GM12878 (cell line): ENCODE measurements at regions not wholly inside any gene's neighbourhood (a gene's known extent, or its start where the extent isn't known, plus 50 kb on each side); places are given as distances from the start of the nearest gene placed in this dataset.

Experiments
- ATAC-seq: fragments of 200-7000 bp; cut with Tn5 transposase; 3 replicates; pipeline ENCODE4 v1.9.1; 2020; ENCODE audit warnings: mild to moderate bottlenecking, moderate library complexity
- BruUV-seq: library from RNA; stranded (reverse); fragments of 400-500 nt; replicated peaks from 2 replicates; lab custom pipeline; 2021; lab: Mats Ljungman, UMichigan
- CTCF ChIA-PET: fragments of 300-600 bp; sonication (Branson Sonifier 250); formaldehyde crosslinking; extraction: SDS; loops from one replicate; lab custom pipeline; 2021; ENCODE audit warnings: inconsistent platforms; lab: Yijun Ruan, JAX
- POLR2A ChIA-PET: fragments of 350-600 bp; formaldehyde crosslinking; extraction: SDS; loops from one replicate; lab custom pipeline; 2021; ENCODE audit warnings: inconsistent platforms; lab: Charles Lee
- RAD21 ChIA-PET: fragments of 300-600 bp; sonication (Branson Sonifier 250); formaldehyde crosslinking; loops from one replicate; lab custom pipeline; 2023; ENCODE audit warnings: antibody characterized with exemption; ENCODE audit not compliant: unreplicated experiment; lab: Charles Lee
- SMC1A ChIA-PET: fragments of 300-600 bp; sonication (Branson Sonifier 250); formaldehyde crosslinking; loops from one replicate; lab custom pipeline; 2023; ENCODE audit not compliant: unreplicated experiment, uncharacterized antibody; lab: Charles Lee
- DNase-seq: peaks from one replicate; pipeline ENCODE4 v3.0.0-alpha.2; 2011; ENCODE audit warnings: low read depth, low spot score
- FAIRE-seq: peaks from 3 replicates; lab custom pipeline; 2011; peaks lifted over from hg19 to GRCh38; lab: Jason Lieb, UNC
- H2AFZ ChIP-seq: 2 replicates; pipeline ENCODE4 v1.6.0; 2011; ENCODE audit warnings: low read depth, low read length, control low read depth; ENCODE audit not compliant: control insufficient read depth
- H3K27ac ChIP-seq: 2 replicates; pipeline ENCODE4 v1.5.1; 2011; ENCODE audit warnings: control low read depth; ENCODE audit not compliant: control insufficient read depth, insufficient read depth
- H3K27me3 ChIP-seq, 2 experiments: replicated peaks in 1 of 2; 2 replicates each; pipeline versions ENCODE4 v1.6.0 to v1.6.1; 2011; ENCODE audit warnings: low read length in 1 of 2; ENCODE audit not compliant: control insufficient read depth in 2 of 2, insufficient read depth in 2 of 2
- H3K36me3 ChIP-seq, 2 experiments: 2 replicates each; pipeline ENCODE4 v1.5.1; 2011; ENCODE audit warnings: low read length in 1 of 2; ENCODE audit not compliant: control insufficient read depth in 2 of 2, insufficient read depth in 2 of 2
- H3K4me1 ChIP-seq: 2 replicates; pipeline ENCODE4 v1.6.1; 2011; ENCODE audit warnings: mild to moderate bottlenecking, low read length, moderate library complexity, mixed read lengths; ENCODE audit not compliant: control insufficient read depth, insufficient read depth
- H3K4me2 ChIP-seq: 2 replicates; pipeline ENCODE4 v1.6.0; 2011; ENCODE audit warnings: control low read depth; ENCODE audit not compliant: control insufficient read depth, insufficient read depth
- H3K4me3 ChIP-seq: fragments of 200-600 bp; sonication (generic); 2 replicates; pipeline ENCODE4 v1.5.1; 2016
- H3K79me2 ChIP-seq: 2 replicates; pipeline ENCODE4 v1.6.0; 2011; ENCODE audit warnings: low read length; ENCODE audit not compliant: control insufficient read depth, insufficient read depth
- H3K9ac ChIP-seq: 2 replicates; pipeline ENCODE4 v1.8.0; 2011; ENCODE audit warnings: low read length, control low read depth, mixed read lengths; ENCODE audit not compliant: control insufficient read depth, insufficient read depth
- H3K9me3 ChIP-seq: replicated peaks from 3 replicates; pipeline ENCODE4 v1.5.1; 2011; ENCODE audit warnings: mild to moderate bottlenecking, low read length; ENCODE audit not compliant: control insufficient read depth, insufficient read depth
- H4K20me1 ChIP-seq: 2 replicates; pipeline ENCODE4 v1.6.0; 2011; ENCODE audit not compliant: control insufficient read depth, insufficient read depth
- ATF2 ChIP-seq: IDR thresholded peaks from 2 replicates; pipeline ENCODE4 v1.6.1; 2012; ENCODE audit warnings: low read length, inconsistent platforms
- BCL11A ChIP-seq: IDR thresholded peaks from 2 replicates; pipeline ENCODE4 v1.6.1; 2011; ENCODE audit warnings: low read depth, low read length
- CBX5 ChIP-seq: sonication (generic); IDR thresholded peaks from 2 replicates; pipeline ENCODE4 v1.6.1; 2016; ENCODE audit warnings: low read depth, moderate library complexity, mild to moderate bottlenecking, inconsistent platforms
- CHD1 ChIP-seq: IDR thresholded peaks from 2 replicates; pipeline ENCODE4 v1.6.1; 2012; ENCODE audit warnings: low read depth, low read length, improper control_type of control experiment
- CREM ChIP-seq: IDR thresholded peaks from 2 replicates; pipeline ENCODE4 v1.6.1; 2014; ENCODE audit warnings: antibody characterized with exemption, low read depth
- ETV6 ChIP-seq, 2 experiments: fragments of 450-650 bp in 1 of 2; IDR thresholded peaks in 1 of 2; conservative IDR thresholded peaks in 1 of 2; 2 replicates each; pipeline ENCODE4 v1.6.1; 2014; ENCODE audit warnings: antibody characterized with exemption in 1 of 2, borderline replicate concordance in 1 of 2, low read depth in 1 of 2, mild to moderate bottlenecking in 1 of 2, moderate library complexity in 1 of 2
- FOXM1 ChIP-seq: IDR thresholded peaks from 2 replicates; pipeline ENCODE4 v1.6.1; 2012; ENCODE audit warnings: low read depth, mild to moderate bottlenecking, inconsistent platforms, low read length, moderate library complexity
- IRF4 ChIP-seq: IDR thresholded peaks from 2 replicates; pipeline ENCODE4 v1.6.1; 2011; ENCODE audit warnings: low read depth, low read length
- JUNB ChIP-seq: IDR thresholded peaks from 2 replicates; pipeline ENCODE4 v1.6.1; 2016; ENCODE audit warnings: antibody characterized with exemption, mild to moderate bottlenecking
- KDM1A ChIP-seq: fragments of 200-600 bp; sonication (generic); IDR thresholded peaks from 2 replicates; pipeline ENCODE4 v1.6.1; 2016; ENCODE audit warnings: borderline replicate concordance
- NFIC ChIP-seq: IDR thresholded peaks from 2 replicates; pipeline ENCODE4 v1.6.1; 2012; ENCODE audit warnings: low read depth, mild to moderate bottlenecking, inconsistent platforms, low read length, moderate library complexity
- NFXL1 ChIP-seq: fragments of 450-650 bp; IDR thresholded peaks from 2 replicates; pipeline ENCODE4 v1.6.1; 2017; ENCODE audit warnings: antibody characterized with exemption, mild to moderate bottlenecking, borderline replicate concordance
- RUNX3 ChIP-seq: IDR thresholded peaks from 2 replicates; pipeline ENCODE4 v1.6.1; 2012; ENCODE audit warnings: low read length, inconsistent platforms
- TCF7 ChIP-seq: IDR thresholded peaks from 2 replicates; pipeline ENCODE4 v1.6.1; 2014; ENCODE audit warnings: antibody characterized with exemption, borderline replicate concordance
- ZBED1 ChIP-seq: IDR thresholded peaks from 2 replicates; pipeline ENCODE4 v1.6.1; 2016; ENCODE audit warnings: borderline replicate concordance
- ZSCAN29 ChIP-seq: fragments of 450-650 bp; IDR thresholded peaks from 2 replicates; pipeline ENCODE4 v1.6.1; 2017; ENCODE audit warnings: mild to moderate bottlenecking, moderate library complexity
- WGBS: methylation state at CpG from one replicate; pipeline ENCODE4 v1.1.6; 2016; ENCODE audit warnings: low lambda C conversion rate; ENCODE audit not compliant: insufficient replicate concordance, insufficient coverage; ENCODE audit errors: missing lambda C conversion rate; 5-methylcytosine and 5-hydroxymethylcytosine counted together
- in situ Hi-C: fragments of 300-500 bp; cut with MboI; formaldehyde crosslinking; loops from 9 replicates; pipeline ENCODE4 v1.14.3; 2018; ENCODE audit warnings: mixed read lengths
- intact Hi-C: fragments of 100-400 bp; cut with micrococcal nuclease; formaldehyde crosslinking; loops from one replicate; pipeline ENCODE4 v1.14.2; 2022; ENCODE audit not compliant: unreplicated experiment
- TF ChIP-seq, protein P1 (sequence below): fragments of 150-350 bp; IDR thresholded peaks from 2 replicates; pipeline ENCODE4 v1.6.1; 2014; ENCODE audit warnings: mild to moderate bottlenecking, low read depth, low read length
- TF ChIP-seq, protein P2 (sequence below): fragments of 450-650 bp; IDR thresholded peaks from 2 replicates; pipeline ENCODE4 v1.6.1; 2017; ENCODE audit warnings: borderline replicate concordance
- TF ChIP-seq, protein P3 (sequence below): IDR thresholded peaks from 2 replicates; pipeline ENCODE4 v1.6.1; 2012; ENCODE audit warnings: low read depth, low read length, improper control_type of control experiment

- no peaks in the 10 kb centered on the region for H3K27me3 ChIP-seq
- BruUV-seq = no TSS peak
- TF ChIP-seq ZSCAN29 (no peak), TCF7 (no peak), CBX5 (peak; percentile 68; the same call in 1 of the 2 replicates), NFIC (0 out of 2 replicates have a peak, but pooled peaks have one; percentile 32), ETV6 (conservative IDR thresholded peaks at IDR 0.05 in 1 of 2, IDR thresholded peaks at IDR 0.05 in 1 of 2; ENCODE audit: borderline replicate concordance in 1 of 2, low read depth in 1 of 2) (peak in 1 of 2 experiments; percentile 54; a peak in 1 of 4 replicates), FOXM1 (no peak), ZBED1 (no peak), KDM1A (no peak), JUNB (peak; percentile 87), NFXL1 (no peak), ATF2 (peak; percentile 51; the same call in 1 of the 2 replicates), BCL11A (peak; percentile 38; the same call in 1 of the 2 replicates), CHD1 (no peak), IRF4 (peak; percentile 70; the same call in 1 of the 2 replicates), RUNX3 (peak; percentile 79), CREM (0 out of 2 replicates have a peak, but pooled peaks have one; percentile 13)
- TF ChIP-seq, protein P1, sequence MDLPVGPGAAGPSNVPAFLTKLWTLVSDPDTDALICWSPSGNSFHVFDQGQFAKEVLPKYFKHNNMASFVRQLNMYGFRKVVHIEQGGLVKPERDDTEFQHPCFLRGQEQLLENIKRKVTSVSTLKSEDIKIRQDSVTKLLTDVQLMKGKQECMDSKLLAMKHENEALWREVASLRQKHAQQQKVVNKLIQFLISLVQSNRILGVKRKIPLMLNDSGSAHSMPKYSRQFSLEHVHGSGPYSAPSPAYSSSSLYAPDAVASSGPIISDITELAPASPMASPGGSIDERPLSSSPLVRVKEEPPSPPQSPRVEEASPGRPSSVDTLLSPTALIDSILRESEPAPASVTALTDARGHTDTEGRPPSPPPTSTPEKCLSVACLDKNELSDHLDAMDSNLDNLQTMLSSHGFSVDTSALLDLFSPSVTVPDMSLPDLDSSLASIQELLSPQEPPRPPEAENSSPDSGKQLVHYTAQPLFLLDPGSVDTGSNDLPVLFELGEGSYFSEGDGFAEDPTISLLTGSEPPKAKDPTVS = no peak
- TF ChIP-seq, protein P2, sequence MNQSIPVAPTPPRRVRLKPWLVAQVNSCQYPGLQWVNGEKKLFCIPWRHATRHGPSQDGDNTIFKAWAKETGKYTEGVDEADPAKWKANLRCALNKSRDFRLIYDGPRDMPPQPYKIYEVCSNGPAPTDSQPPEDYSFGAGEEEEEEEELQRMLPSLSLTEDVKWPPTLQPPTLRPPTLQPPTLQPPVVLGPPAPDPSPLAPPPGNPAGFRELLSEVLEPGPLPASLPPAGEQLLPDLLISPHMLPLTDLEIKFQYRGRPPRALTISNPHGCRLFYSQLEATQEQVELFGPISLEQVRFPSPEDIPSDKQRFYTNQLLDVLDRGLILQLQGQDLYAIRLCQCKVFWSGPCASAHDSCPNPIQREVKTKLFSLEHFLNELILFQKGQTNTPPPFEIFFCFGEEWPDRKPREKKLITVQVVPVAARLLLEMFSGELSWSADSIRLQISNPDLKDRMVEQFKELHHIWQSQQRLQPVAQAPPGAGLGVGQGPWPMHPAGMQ = no peak
- TF ChIP-seq, protein P3, sequence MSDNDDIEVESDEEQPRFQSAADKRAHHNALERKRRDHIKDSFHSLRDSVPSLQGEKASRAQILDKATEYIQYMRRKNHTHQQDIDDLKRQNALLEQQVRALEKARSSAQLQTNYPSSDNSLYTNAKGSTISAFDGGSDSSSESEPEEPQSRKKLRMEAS = no peak
- no peak overlapping the region for H3K9ac ChIP-seq
- H3K4me1 ChIP-seq = no peaks in the 10 kb centered on the region; the same call in 1 of the 2 replicates
- ChIA-PET SMC1A (no interaction called here), RAD21 (no interaction called here), CTCF (no interaction called here), POLR2A (no interaction called here)
- H4K20me1 ChIP-seq = no peaks in the 10 kb centered on the region
- no peaks in the 10 kb centered on the region for H3K36me3 ChIP-seq
- no peak overlapping the region for H3K4me3 ChIP-seq
- WGBS = 0% methylated on average over 1 of the region's 1 CpG
- H3K4me2 ChIP-seq = 0 out of 2 replicates have a peak overlapping the region, but pooled peaks have one; percentile 4
- DNase-seq (no peak), ATAC-seq (peak; percentile 77), FAIRE-seq (no peak)
- intact Hi-C loops (no loop called here), in situ Hi-C loops (no loop called here)
- H3K27ac ChIP-seq = no peak overlapping the region; the same call in 1 of the 2 replicates
- no peaks in the 10 kb centered on the region for H3K79me2 ChIP-seq
- no peaks in the 10 kb centered on the region for H3K9me3 ChIP-seq
- peak overlapping the region; percentile 39 for H2AFZ ChIP-seq
These were observed 534.5 kb upstream of the KCNMB2 start for GRCh38 chr3:178001670-178002101.
